ENCODE measurements at regions not wholly inside any gene's neighbourhood (a gene's known extent, or its start where the extent isn't known, plus 50 kb on each side); places are given as distances from the start of the nearest gene placed in this dataset.

- H3K36me3 ChIP-seq (ENCODE audit: control insufficient read depth, insufficient read depth, low read length) = no peaks in the 10 kb centered on the region
- H3K4me3 ChIP-seq (ENCODE audit: low read depth, low read length) = no peak overlapping the region
- CTCF ChIA-PET = interaction anchor here (0.6 to 1.0 kb wide), 2 partner anchors 45 to 1357 kb away, joined by 3 read pairs; no protein-coding TSS in a partner anchor
- POLR2A ChIA-PET = no interaction called here
- no peak for TF ChIP-seq CTCF (IDR thresholded peaks at IDR 0.05; ENCODE audit: insufficient read depth, low read depth, low read length)
- no peak for DNase-seq (ENCODE audit: low read depth)
- H3K27me3 ChIP-seq (ENCODE audit: control insufficient read depth, insufficient read depth, low read length) = no peaks in the 10 kb centered on the region
Measured at GRCh38 chr12:89859508-89860220, 151.0 kb upstream of the ATP2B1 start.

- no peak for DNase-seq (ENCODE audit: low read depth)
- TF ChIP-seq CTCF (IDR thresholded peaks at IDR 0.05; ENCODE audit: insufficient read depth, low read depth, low read length) = no peak
- CTCF ChIA-PET = no interaction called here
- POLR2A ChIA-PET = no interaction called here
- no peak overlapping the region for H3K4me3 ChIP-seq (ENCODE audit: low read depth, low read length)
- no peaks in the 10 kb centered on the region for H3K27me3 ChIP-seq (ENCODE audit: control insufficient read depth, insufficient read depth, low read length)
- H3K36me3 ChIP-seq (ENCODE audit: control insufficient read depth, insufficient read depth, low read length) = no peaks in the 10 kb centered on the region
Measured at GRCh38 chr12:89858718-89859117, 150.1 kb upstream of the ATP2B1 start.

DNA sequence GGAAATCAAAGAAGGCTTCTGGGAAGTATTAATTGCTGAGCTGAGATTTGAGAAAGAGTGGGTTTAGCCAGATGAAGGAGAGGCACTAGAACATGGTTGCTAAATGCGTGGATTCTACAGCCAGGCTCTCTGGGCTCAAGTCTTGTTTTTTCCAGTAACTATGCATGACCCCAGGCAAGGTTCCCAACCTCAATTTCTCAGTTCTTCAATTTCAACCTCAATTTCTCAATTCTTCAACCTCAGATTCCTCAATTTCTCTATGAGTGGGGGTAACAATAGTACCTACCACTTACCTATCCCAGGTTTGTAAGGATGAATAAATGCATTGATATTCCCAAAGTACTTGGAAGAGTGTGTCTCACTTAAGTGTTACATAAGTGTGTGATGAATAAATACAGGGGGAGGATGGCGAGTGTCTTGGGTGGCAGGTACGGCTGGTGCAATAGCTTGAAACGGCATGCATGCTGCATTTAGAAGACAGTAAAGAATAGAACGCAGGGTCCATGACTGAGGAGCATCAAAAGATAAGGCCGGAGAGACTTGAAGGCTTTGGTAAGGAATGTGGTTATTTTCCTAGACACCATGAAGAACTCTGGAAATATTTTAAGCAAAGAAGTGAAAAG is 149.1 kb upstream of the ATP2B1 start:
- ChIA-PET POLR2A (no interaction called here), CTCF (interaction anchor here (1.6 kb wide), 1 partner anchor 15 kb away, joined by 4 read pairs; no protein-coding TSS in a partner anchor)
- no peak for TF ChIP-seq CTCF (IDR thresholded peaks at IDR 0.05; ENCODE audit: insufficient read depth, low read depth, low read length)
- H3K4me3 ChIP-seq (ENCODE audit: low read depth, low read length) = no peak overlapping the region
- no peak for DNase-seq (ENCODE audit: low read depth)
- no peaks in the 10 kb centered on the region for H3K36me3 ChIP-seq (ENCODE audit: control insufficient read depth, insufficient read depth, low read length)
- H3K27me3 ChIP-seq (ENCODE audit: control insufficient read depth, insufficient read depth, low read length) = no peaks in the 10 kb centered on the region

DNA sequence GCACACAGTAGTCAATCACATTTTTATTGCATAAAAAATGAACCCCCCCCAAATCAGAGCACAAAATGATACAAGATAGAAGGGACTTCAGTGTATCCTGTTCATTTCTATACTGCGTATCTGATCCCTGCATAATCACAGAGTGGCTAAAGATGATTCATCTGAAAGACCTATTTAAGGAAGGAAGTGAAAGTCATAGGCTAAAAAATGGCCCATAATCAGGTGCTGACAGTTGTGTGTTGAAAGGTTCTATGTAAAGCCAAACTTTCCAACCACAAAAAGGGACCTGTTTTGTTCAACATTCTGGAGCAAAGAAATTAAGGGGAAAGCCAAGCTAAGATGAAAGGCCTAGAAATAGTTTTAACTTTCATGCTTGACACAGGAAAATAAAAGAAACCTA is 147.8 kb upstream of the ATP2B1 start:
- ChIA-PET POLR2A (no interaction called here), CTCF (interaction anchor here (1.6 kb wide), 1 partner anchor 17 kb away, joined by 4 read pairs; no protein-coding TSS in a partner anchor)
- DNase-seq (ENCODE audit: low read depth) = peak; percentile 8
- TF ChIP-seq CTCF (IDR thresholded peaks at IDR 0.05; ENCODE audit: insufficient read depth, low read depth, low read length) = no peak
- no peaks in the 10 kb centered on the region for H3K27me3 ChIP-seq (ENCODE audit: control insufficient read depth, insufficient read depth, low read length)
- no peaks in the 10 kb centered on the region for H3K36me3 ChIP-seq (ENCODE audit: control insufficient read depth, insufficient read depth, low read length)
- H3K4me3 ChIP-seq (ENCODE audit: low read depth, low read length) = no peak overlapping the region

GRCh38 chr12:89848732-89849131 is 140.1 kb upstream of the ATP2B1 start:
- CTCF ChIA-PET = no interaction called here
- POLR2A ChIA-PET = no interaction called here
- Histone ChIP-seq H3K36me3 (ENCODE audit: control insufficient read depth, insufficient read depth, low read length) (no peaks in the 10 kb centered on the region), H3K4me3 (ENCODE audit: low read depth, low read length) (no peak overlapping the region), H3K27me3 (ENCODE audit: control insufficient read depth, insufficient read depth, low read length) (no peaks in the 10 kb centered on the region)
- TF ChIP-seq CTCF (IDR thresholded peaks at IDR 0.05; ENCODE audit: insufficient read depth, low read depth, low read length) = no peak
- DNase-seq (ENCODE audit: low read depth) = no peak

Data from BJ (cell line).